HG03135 (cell line): ENCODE measurements at regions not wholly inside any gene's neighbourhood (a gene's known extent, or its start where the extent isn't known, plus 50 kb on each side); places are given as distances from the start of the nearest gene placed in this dataset.

Source experiments
- ATAC-seq: cut with Tn5 transposase; IDR thresholded peaks from one replicate; pipeline ENCODE4 v1.9.1; 2021; ENCODE audit warnings: mild to moderate bottlenecking, moderate library complexity; ENCODE audit not compliant: unreplicated experiment

- ATAC-seq: no peak
These were observed 134.9 kb upstream of the B3GALT2 start for GRCh38 chr1:193321242-193321840.

DNA sequence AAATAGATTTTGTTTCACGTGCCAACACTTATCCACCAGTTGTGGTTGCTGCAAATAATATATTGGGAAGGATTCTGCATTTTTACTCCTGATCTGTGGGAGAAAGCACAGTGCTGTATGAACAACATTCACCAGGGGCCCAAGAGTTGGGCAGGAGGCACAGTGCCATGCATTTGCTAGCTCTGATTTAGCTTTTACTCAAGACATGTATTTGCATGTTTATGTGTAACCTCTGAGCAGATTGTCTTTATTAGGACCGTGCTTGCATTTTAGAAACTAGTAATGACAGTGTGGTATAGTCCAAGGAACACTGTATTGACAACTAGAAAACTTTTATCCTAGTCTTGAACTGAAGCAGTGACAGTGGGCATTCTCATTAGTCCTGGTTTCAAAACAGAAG lies 133.9 kb upstream of the B3GALT2 start:
- no peak for ATAC-seq

GRCh38 chr1:193318347-193318746 lies 131.9 kb upstream of the B3GALT2 start:
- no peak for ATAC-seq

- ATAC-seq: no peak
These were observed 127.1 kb upstream of the B3GALT2 start for GRCh38 chr1:193313354-193314140.

DNA sequence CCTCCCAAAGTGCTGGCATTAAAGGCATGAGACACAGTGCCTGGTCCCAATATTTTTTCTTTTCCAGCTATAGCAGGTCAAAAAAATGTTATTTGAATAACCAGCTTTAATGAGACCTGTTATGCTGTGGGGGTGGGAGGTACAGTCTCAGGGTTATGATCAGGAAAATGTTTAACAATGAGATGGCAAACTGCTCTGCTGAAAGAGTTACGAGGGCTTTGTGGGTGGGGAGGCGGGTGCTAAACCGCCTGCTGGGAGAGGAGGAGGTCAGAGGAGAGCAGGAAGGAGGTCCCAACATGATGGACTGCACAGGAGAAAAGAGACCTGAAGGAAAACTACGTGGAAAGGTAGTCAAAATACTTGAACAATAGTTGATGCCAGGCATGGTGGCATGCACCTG lies 126.0 kb upstream of the B3GALT2 start:
- ATAC-seq: no peak

GRCh38 chr1:193311226-193311948 lies 125.0 kb upstream of the B3GALT2 start:
- no peak for ATAC-seq

GRCh38 chr1:193310564-193310963 lies 124.2 kb upstream of the B3GALT2 start:
- ATAC-seq: no peak

GRCh38 chr1:193309936-193310475 lies 123.6 kb upstream of the B3GALT2 start:
- ATAC-seq: no peak

GRCh38 chr1:193308438-193308837 lies 122.0 kb upstream of the B3GALT2 start:
- ATAC-seq: no peak

DNA sequence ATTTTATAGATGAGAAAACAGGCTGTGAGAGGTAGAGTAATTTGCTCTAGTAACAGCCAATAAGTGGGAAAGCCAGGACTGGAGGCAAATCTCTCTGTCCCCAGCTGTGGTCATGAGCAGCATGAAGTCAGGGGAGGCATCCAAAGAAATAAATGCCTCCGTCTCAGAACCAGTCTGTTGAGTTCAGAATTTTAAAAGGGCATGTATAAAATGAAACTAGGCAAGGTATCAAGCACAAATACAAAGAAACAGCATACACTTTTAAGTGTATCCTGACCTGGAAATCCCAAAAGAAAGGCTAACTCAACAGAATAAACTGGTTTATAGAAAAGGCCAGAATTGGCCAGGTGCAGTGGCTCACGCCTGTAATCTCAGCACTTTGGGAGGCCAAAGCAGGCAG lies 120.0 kb upstream of the B3GALT2 start:
- no peak for ATAC-seq
